Limb (tissue), 2 donors: ENCODE measurements at regions not wholly inside any gene's neighbourhood (a gene's known extent, or its start where the extent isn't known, plus 50 kb on each side); places are given as distances from the start of the nearest gene placed in this dataset.

Source experiments
- DNase-seq, 2 donors: peaks; one replicate each; pipeline ENCODE4 v3.0.0-alpha.2; 2016; ENCODE audit errors: extremely low spot score in 2 of 2

GRCh38 chr1:185368913-185369491, 52.0 kb upstream of the IVNS1ABP start:
- no peak for DNase-seq

- DNase-seq = no peak
Observed at GRCh38 chr1:185368313-185368855, 51.3 kb upstream of the IVNS1ABP start.

- no peak for DNase-seq
Observed at GRCh38 chr1:185367218-185367617, 50.2 kb upstream of the IVNS1ABP start.
